ENCODE measurements at regions not wholly inside any gene's neighbourhood (a gene's known extent, or its start where the extent isn't known, plus 50 kb on each side); places are given as distances from the start of the nearest gene placed in this dataset.

- no peaks in the 10 kb centered on the region for H3K27me3 ChIP-seq (ENCODE audit: control insufficient read depth, insufficient read depth, low read length)
- TF ChIP-seq CTCF (IDR thresholded peaks at IDR 0.05; ENCODE audit: insufficient read depth, low read length, poor library complexity, severe bottlenecking) = no peak
- H3K36me3 ChIP-seq (ENCODE audit: control insufficient read depth, insufficient read depth, low read length) = no peaks in the 10 kb centered on the region
- DNase-seq (ENCODE audit: low read depth) = no peak
- H3K4me3 ChIP-seq (ENCODE audit: low read depth, low read length) = no peak overlapping the region
These were observed 450.5 kb upstream of the PTPRD start for GRCh38 chr9:11063263-11063662.

GRCh38 chr9:11064909-11065308, 452.1 kb upstream of the PTPRD start:
- H3K36me3 ChIP-seq (ENCODE audit: control insufficient read depth, insufficient read depth, low read length) = no peaks in the 10 kb centered on the region
- no peak overlapping the region for H3K4me3 ChIP-seq (ENCODE audit: low read depth, low read length)
- TF ChIP-seq CTCF (IDR thresholded peaks at IDR 0.05; ENCODE audit: insufficient read depth, low read length, poor library complexity, severe bottlenecking) = no peak
- no peak for DNase-seq (ENCODE audit: low read depth)
- H3K27me3 ChIP-seq (ENCODE audit: control insufficient read depth, insufficient read depth, low read length) = no peaks in the 10 kb centered on the region

- no peak for DNase-seq (ENCODE audit: low read depth)
- no peaks in the 10 kb centered on the region for H3K27me3 ChIP-seq (ENCODE audit: control insufficient read depth, insufficient read depth, low read length)
- H3K4me3 ChIP-seq (ENCODE audit: low read depth, low read length) = no peak overlapping the region
- no peaks in the 10 kb centered on the region for H3K36me3 ChIP-seq (ENCODE audit: control insufficient read depth, insufficient read depth, low read length)
- TF ChIP-seq CTCF (IDR thresholded peaks at IDR 0.05; ENCODE audit: insufficient read depth, low read length, poor library complexity, severe bottlenecking) = no peak
These were observed 459.4 kb upstream of the PTPRD start for GRCh38 chr9:11072176-11072575.

GRCh38 chr9:11086561-11086960, 473.8 kb upstream of the PTPRD start:
- DNase-seq (ENCODE audit: low read depth) = peak; percentile 1
- TF ChIP-seq CTCF (IDR thresholded peaks at IDR 0.05; ENCODE audit: insufficient read depth, low read length, poor library complexity, severe bottlenecking) = no peak

GRCh38 chr9:11088821-11089374, 476.1 kb upstream of the PTPRD start:
- no peaks in the 10 kb centered on the region for H3K27me3 ChIP-seq (ENCODE audit: control insufficient read depth, insufficient read depth, low read length)
- DNase-seq (ENCODE audit: low read depth) = no peak
- no peak for TF ChIP-seq CTCF (IDR thresholded peaks at IDR 0.05; ENCODE audit: insufficient read depth, low read length, poor library complexity, severe bottlenecking)
- H3K4me3 ChIP-seq (ENCODE audit: low read depth, low read length) = no peak overlapping the region
- H3K36me3 ChIP-seq (ENCODE audit: control insufficient read depth, insufficient read depth, low read length) = no peaks in the 10 kb centered on the region

More at GRCh38 chr9:11086561-11086960, 473.8 kb upstream of the PTPRD start:
- Histone ChIP-seq H3K4me3 (ENCODE audit: low read depth, low read length) (no peak overlapping the region), H3K27me3 (ENCODE audit: control insufficient read depth, insufficient read depth, low read length) (no peaks in the 10 kb centered on the region), H3K36me3 (ENCODE audit: control insufficient read depth, insufficient read depth, low read length) (no peaks in the 10 kb centered on the region)

GRCh38 chr9:11092974-11093373, 480.2 kb upstream of the PTPRD start:
- Histone ChIP-seq H3K36me3 (ENCODE audit: control insufficient read depth, insufficient read depth, low read length) (no peaks in the 10 kb centered on the region), H3K27me3 (ENCODE audit: control insufficient read depth, insufficient read depth, low read length) (no peaks in the 10 kb centered on the region), H3K4me3 (ENCODE audit: low read depth, low read length) (no peak overlapping the region)
- DNase-seq (ENCODE audit: low read depth) = no peak
- TF ChIP-seq CTCF (IDR thresholded peaks at IDR 0.05; ENCODE audit: insufficient read depth, low read length, poor library complexity, severe bottlenecking) = no peak
